ENCODE measurements at regions not wholly inside any gene's neighbourhood (a gene's known extent, or its start where the extent isn't known, plus 50 kb on each side); places are given as distances from the start of the nearest gene placed in this dataset.

- TF ChIP-seq CTCF (IDR thresholded peaks at IDR 0.05; ENCODE audit: borderline replicate concordance, extremely low read depth, low read length, poor library complexity, severe bottlenecking) (no peak), EZH2 (IDR thresholded peaks at IDR 0.05; ENCODE audit: borderline replicate concordance, low read depth, low read length, severe bottlenecking) (no peak)
Measured at GRCh38 chr15:95298729-95299128, 1031.8 kb upstream of the NR2F2 start.
